ENCODE measurements at regions not wholly inside any gene's neighbourhood (a gene's known extent, or its start where the extent isn't known, plus 50 kb on each side); places are given as distances from the start of the nearest gene placed in this dataset.

GRCh38 chr10:90417476-90418210 lies 440.2 kb downstream of the HTR7 start:
- WGBS, 2 donors: 86 to 87% methylated on average over 2 of the region's 2 CpGs
- no peak for DNase-seq
- H3K4me1 ChIP-seq (ENCODE audit: control insufficient read depth in 5 of 5, insufficient read depth in 5 of 5, low read length in 5 of 5): peaks cover 0 to 2% (median 0%) of the 10 kb centered on the region in 5 donors
- TF ChIP-seq, protein P1, sequence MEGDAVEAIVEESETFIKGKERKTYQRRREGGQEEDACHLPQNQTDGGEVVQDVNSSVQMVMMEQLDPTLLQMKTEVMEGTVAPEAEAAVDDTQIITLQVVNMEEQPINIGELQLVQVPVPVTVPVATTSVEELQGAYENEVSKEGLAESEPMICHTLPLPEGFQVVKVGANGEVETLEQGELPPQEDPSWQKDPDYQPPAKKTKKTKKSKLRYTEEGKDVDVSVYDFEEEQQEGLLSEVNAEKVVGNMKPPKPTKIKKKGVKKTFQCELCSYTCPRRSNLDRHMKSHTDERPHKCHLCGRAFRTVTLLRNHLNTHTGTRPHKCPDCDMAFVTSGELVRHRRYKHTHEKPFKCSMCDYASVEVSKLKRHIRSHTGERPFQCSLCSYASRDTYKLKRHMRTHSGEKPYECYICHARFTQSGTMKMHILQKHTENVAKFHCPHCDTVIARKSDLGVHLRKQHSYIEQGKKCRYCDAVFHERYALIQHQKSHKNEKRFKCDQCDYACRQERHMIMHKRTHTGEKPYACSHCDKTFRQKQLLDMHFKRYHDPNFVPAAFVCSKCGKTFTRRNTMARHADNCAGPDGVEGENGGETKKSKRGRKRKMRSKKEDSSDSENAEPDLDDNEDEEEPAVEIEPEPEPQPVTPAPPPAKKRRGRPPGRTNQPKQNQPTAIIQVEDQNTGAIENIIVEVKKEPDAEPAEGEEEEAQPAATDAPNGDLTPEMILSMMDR (IDR thresholded peaks at IDR 0.05; ENCODE audit: control extremely low read depth, extremely low read depth): no peak
- no peaks in the 10 kb centered on the region for H3K9me3 ChIP-seq (ENCODE audit: control insufficient read depth in 4 of 4, insufficient read depth in 3 of 4, low read length in 3 of 4)
- ATAC-seq (ENCODE audit: insufficient read depth, low FRiP score): no peak
- H3K36me3 ChIP-seq (ENCODE audit: control insufficient read depth in 4 of 4, insufficient read depth in 4 of 4, low read length in 4 of 4): no peaks in the 10 kb centered on the region
- H3K4me3 ChIP-seq: no peak overlapping the region
- H3K27ac ChIP-seq (ENCODE audit: low read depth in 1 of 2, low read length in 1 of 2): no peak overlapping the region
- H3K27me3 ChIP-seq (ENCODE audit: control insufficient read depth in 3 of 3, insufficient read depth in 3 of 3, low read length in 2 of 3): no peaks in the 10 kb centered on the region
- no peak overlapping the region for H3K9ac ChIP-seq (ENCODE audit: insufficient read depth in 1 of 2, low read length in 2 of 2)

GRCh38 chr10:90418869-90419652 lies 438.8 kb downstream of the HTR7 start:
- Histone ChIP-seq H3K9me3 (ENCODE audit: control insufficient read depth in 4 of 4, insufficient read depth in 3 of 4, low read length in 3 of 4) (no peaks in the 10 kb centered on the region), H3K4me3 (no peak overlapping the region), H3K27ac (ENCODE audit: low read depth in 1 of 2, low read length in 1 of 2) (no peak overlapping the region), H3K36me3 (ENCODE audit: control insufficient read depth in 4 of 4, insufficient read depth in 4 of 4, low read length in 4 of 4) (no peaks in the 10 kb centered on the region), H3K4me1 (ENCODE audit: control insufficient read depth in 5 of 5, insufficient read depth in 5 of 5, low read length in 5 of 5) (peaks cover 0 to 2% (median 0%) of the 10 kb centered on the region in 5 donors), H3K9ac (ENCODE audit: insufficient read depth in 1 of 2, low read length in 2 of 2) (no peak overlapping the region), H3K27me3 (ENCODE audit: control insufficient read depth in 3 of 3, insufficient read depth in 3 of 3, low read length in 2 of 3) (no peaks in the 10 kb centered on the region)
- WGBS, 2 donors: 77 to 82% methylated on average over 7 of the region's 7 CpGs
- ATAC-seq (ENCODE audit: insufficient read depth, low FRiP score) (no peak), DNase-seq (no peak)
- TF ChIP-seq, protein P1 (IDR thresholded peaks at IDR 0.05; ENCODE audit: control extremely low read depth, extremely low read depth): no peak

DNA sequence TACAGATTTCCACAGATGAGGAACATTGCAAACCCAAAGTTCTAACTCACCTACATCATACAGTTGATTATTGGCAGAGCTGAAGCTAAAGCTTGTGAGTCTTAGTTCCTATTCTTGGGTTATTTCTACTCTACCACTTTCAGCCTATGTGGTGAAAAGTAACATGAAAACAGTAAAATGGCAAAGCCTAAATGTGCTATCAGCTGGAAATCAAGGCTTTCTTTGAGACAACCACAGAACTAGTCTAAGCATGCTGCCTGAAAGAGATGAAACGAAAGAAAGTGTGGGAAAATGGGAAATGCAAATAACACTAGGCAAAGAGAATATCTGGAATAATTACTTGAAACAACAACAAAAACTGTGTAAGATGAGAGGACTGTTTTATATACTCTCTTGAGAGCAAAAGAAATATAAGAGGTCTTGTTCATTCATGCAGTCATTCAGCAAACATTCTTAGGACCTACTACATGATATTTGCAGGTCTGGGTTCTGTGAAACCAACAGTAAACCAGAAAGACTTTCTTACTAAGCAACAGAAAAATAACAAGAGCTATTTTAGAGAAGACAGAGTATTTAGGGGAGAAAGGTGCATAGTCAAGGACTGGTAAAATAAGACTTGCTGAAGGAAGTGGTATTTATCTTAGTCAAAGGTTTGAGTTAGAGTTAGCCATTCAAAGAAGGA lies 437.1 kb downstream of the HTR7 start:
- Histone ChIP-seq H3K4me3 (no peak overlapping the region), H3K27ac (ENCODE audit: low read depth in 1 of 2, low read length in 1 of 2) (no peak overlapping the region), H3K4me1 (ENCODE audit: control insufficient read depth in 5 of 5, insufficient read depth in 5 of 5, low read length in 5 of 5) (peaks cover 0 to 2% (median 0%) of the 10 kb centered on the region in 5 donors), H3K9me3 (ENCODE audit: control insufficient read depth in 4 of 4, insufficient read depth in 3 of 4, low read length in 3 of 4) (no peaks in the 10 kb centered on the region), H3K36me3 (ENCODE audit: control insufficient read depth in 4 of 4, insufficient read depth in 4 of 4, low read length in 4 of 4) (no peaks in the 10 kb centered on the region), H3K9ac (ENCODE audit: insufficient read depth in 1 of 2, low read length in 2 of 2) (no peak overlapping the region), H3K27me3 (ENCODE audit: control insufficient read depth in 3 of 3, insufficient read depth in 3 of 3, low read length in 2 of 3) (no peaks in the 10 kb centered on the region)
- DNase-seq (no peak), ATAC-seq (ENCODE audit: insufficient read depth, low FRiP score) (no peak)
- TF ChIP-seq, protein P1 (IDR thresholded peaks at IDR 0.05; ENCODE audit: control extremely low read depth, extremely low read depth): no peak
- WGBS, 2 donors: 84 to 87% methylated on average over 1 of the region's 1 CpG
